ENCODE measurements at regions not wholly inside any gene's neighbourhood (a gene's known extent, or its start where the extent isn't known, plus 50 kb on each side); places are given as distances from the start of the nearest gene placed in this dataset.
"Not testable (repeated sequence)": the region's sequence is repeated elsewhere in the genome, so short reads cannot be mapped to it uniquely, and the experiment has no call there.

- no peak for DNase-seq
Observed at GRCh38 chr3:118671192-118671591, 363.5 kb downstream of the IGSF11 start.

GRCh38 chr3:118675305-118675704 lies 359.3 kb downstream of the IGSF11 start:
- DNase-seq, result no peak

- DNase-seq, result not testable (repeated sequence)
Observed at GRCh38 chr3:118678663-118679062, 356.0 kb downstream of the IGSF11 start.

GRCh38 chr3:118682921-118683320 lies 351.7 kb downstream of the IGSF11 start:
- DNase-seq, result no peak

- no peak for DNase-seq
Observed at GRCh38 chr3:118683636-118684035, 351.0 kb downstream of the IGSF11 start.

- no peak for DNase-seq
Observed at GRCh38 chr3:118688396-118688884, 346.2 kb downstream of the IGSF11 start.

- no peak for DNase-seq
Observed at GRCh38 chr3:118692416-118692815, 342.2 kb downstream of the IGSF11 start.

GRCh38 chr3:118705487-118706219 lies 329.0 kb downstream of the IGSF11 start:
- no peak for DNase-seq

GRCh38 chr3:118707991-118708390 lies 326.7 kb downstream of the IGSF11 start:
- DNase-seq, result no peak

- no peak for DNase-seq
Observed at GRCh38 chr3:118710532-118710931, 324.1 kb downstream of the IGSF11 start.

- no peak for DNase-seq
Observed at GRCh38 chr3:118713502-118714207, 321.0 kb downstream of the IGSF11 start.

- no peak for DNase-seq
Observed at GRCh38 chr3:118714800-118715199, 319.8 kb downstream of the IGSF11 start.

GRCh38 chr3:118729546-118729945 lies 305.1 kb downstream of the IGSF11 start:
- DNase-seq, result no peak

- no peak for DNase-seq
Observed at GRCh38 chr3:118734664-118735063, 300.0 kb downstream of the IGSF11 start.

GRCh38 chr3:118736107-118736506 lies 298.5 kb downstream of the IGSF11 start:
- DNase-seq, result no peak

- no peak for DNase-seq
Observed at GRCh38 chr3:118740722-118741290, 293.8 kb downstream of the IGSF11 start.

GRCh38 chr3:118742760-118743159 lies 291.9 kb downstream of the IGSF11 start:
- DNase-seq, result no peak

- no peak for DNase-seq
Observed at GRCh38 chr3:118744186-118744585, 290.5 kb downstream of the IGSF11 start.

GRCh38 chr3:118754406-118755252 lies 280.0 kb downstream of the IGSF11 start:
- DNase-seq, result no peak

- DNase-seq, result no peak
Observed at GRCh38 chr3:118755253-118755801, 279.3 kb downstream of the IGSF11 start.

- DNase-seq, result no peak
Observed at GRCh38 chr3:118760585-118761290, 273.9 kb downstream of the IGSF11 start.

GRCh38 chr3:118761291-118761606 lies 273.4 kb downstream of the IGSF11 start:
- DNase-seq, result no peak
